CD4-positive, alpha-beta T cell (primary cell): ENCODE measurements at regions not wholly inside any gene's neighbourhood (a gene's known extent, or its start where the extent isn't known, plus 50 kb on each side); places are given as distances from the start of the nearest gene placed in this dataset.

Experiments
- ATAC-seq: fragments of 200-7000 bp; cut with Tn5 transposase; one replicate; pipeline ENCODE4 v1.10.0; 2022; ENCODE audit warnings: mild to moderate bottlenecking; ENCODE audit not compliant: poor library complexity
- CTCF ChIA-PET: fragments of 350-600 bp; sonication (Branson Sonifier 250); formaldehyde crosslinking; loops from one replicate; lab custom pipeline; 2021; ENCODE audit warnings: antibody characterized with exemption, inconsistent platforms; lab: Charles Lee
- POLR2A ChIA-PET: fragments of 350-600 bp; sonication (Branson Sonifier 250); formaldehyde crosslinking; loops from one replicate; lab custom pipeline; 2021; ENCODE audit warnings: antibody characterized with exemption, inconsistent platforms; lab: Charles Lee
- DNase-seq, 14 experiments: peaks; one replicate each; pipeline ENCODE4 v3.0.0-alpha.2; 2013 to 2020; ENCODE audit warnings: mixed read lengths in 2 of 14
- H3K27ac ChIP-seq, 2 donors: one replicate each; pipeline versions ENCODE4 v1.5.1 to v1.7.0; 2013; ENCODE audit warnings: low read length in 2 of 2, low read depth in 1 of 2, mild to moderate bottlenecking in 1 of 2
- H3K27me3 ChIP-seq, 2 experiments: 1 replicate in 1 of 2; 2 replicates in 1 of 2; pipeline versions ENCODE4 v1.6.1 to v1.7.0; 2013; ENCODE audit warnings: low read length in 2 of 2, control low read depth in 1 of 2, mild to moderate bottlenecking in 1 of 2, moderate library complexity in 1 of 2; ENCODE audit not compliant: insufficient read depth in 2 of 2, control insufficient read depth in 1 of 2
- H3K36me3 ChIP-seq: one replicate; pipeline ENCODE4 v1.6.1; 2013; ENCODE audit warnings: low read length, control low read depth; ENCODE audit not compliant: insufficient read depth
- H3K4me1 ChIP-seq: one replicate; pipeline ENCODE4 v1.6.1; 2013; ENCODE audit warnings: low read length, control low read depth; ENCODE audit not compliant: insufficient read depth
- H3K4me3 ChIP-seq: one replicate; pipeline ENCODE4 v1.5.1; 2013; ENCODE audit warnings: mild to moderate bottlenecking, low read length, moderate library complexity
- H3K9me3 ChIP-seq, 2 experiments: 1 replicate in 1 of 2; 2 replicates in 1 of 2; pipeline versions ENCODE4 v1.6.1 to v1.7.0; 2013; ENCODE audit warnings: low read length in 2 of 2, mild to moderate bottlenecking in 2 of 2, control low read depth in 1 of 2, moderate library complexity in 1 of 2; ENCODE audit not compliant: control insufficient read depth in 1 of 2, insufficient read depth in 1 of 2
- H3K27ac Mint-ChIP-seq: one replicate; pipeline ENCODE4 v1.8.0; 2020; ENCODE audit warnings: mixed read lengths
- H3K27me3 Mint-ChIP-seq: one replicate; pipeline ENCODE4 v1.8.0; 2021; ENCODE audit warnings: mixed read lengths
- H3K36me3 Mint-ChIP-seq: one replicate; pipeline ENCODE4 v1.8.0; 2021; ENCODE audit warnings: low read depth, mixed read lengths
- H3K4me1 Mint-ChIP-seq: one replicate; pipeline ENCODE4 v1.8.0; 2021; ENCODE audit warnings: low read depth, mixed read lengths
- H3K4me3 Mint-ChIP-seq: one replicate; pipeline ENCODE4 v1.8.0; 2020; ENCODE audit warnings: mild to moderate bottlenecking, mixed read lengths
- H3K9me3 Mint-ChIP-seq: one replicate; pipeline ENCODE4 v1.8.0; 2020; ENCODE audit warnings: mixed read lengths
- CTCF ChIP-seq: fragments of 200-600 bp; IDR thresholded peaks from one replicate; pipeline ENCODE4 v1.8.0; 2022; ENCODE audit warnings: antibody characterized with exemption, mild to moderate bottlenecking
- intact Hi-C, 2 experiments: fragments of 100-400 bp; cut with DNase I in 1 of 2; cut with micrococcal nuclease in 1 of 2; formaldehyde crosslinking; loops; one replicate each; pipeline versions ENCODE4 v1.15.1 to v1.9.0; 2023 to 2025; cut with DNase I, micrococcal nuclease

- intact Hi-C loops, result no loop called here
- Histone ChIP-seq H3K27me3 (no peaks in the 10 kb centered on the region), H3K4me3 (no peak overlapping the region), H3K4me1 (no peaks in the 10 kb centered on the region), H3K27ac (no peak overlapping the region), H3K36me3 (no peaks in the 10 kb centered on the region), H3K9me3 (peaks cover 3 to 4% of the 10 kb centered on the region in 2 experiments)
- POLR2A ChIA-PET, result interaction anchor here (0.6 kb wide), 1 partner anchor 18 kb away, joined by 3 read pairs; no protein-coding TSS in a partner anchor
- no peak for ATAC-seq
- H3K9me3 Mint-ChIP-seq, result peaks cover 15% of the 10 kb centered on the region
- TF ChIP-seq CTCF, result no peak
- H3K36me3 Mint-ChIP-seq, result no peaks in the 10 kb centered on the region
- H3K4me3 Mint-ChIP-seq, result no peak overlapping the region
- DNase-seq, result no peak
- CTCF ChIA-PET, result no interaction called here
- no peaks in the 10 kb centered on the region for H3K4me1 Mint-ChIP-seq
- no peaks in the 10 kb centered on the region for H3K27me3 Mint-ChIP-seq
- H3K27ac Mint-ChIP-seq, result no peak overlapping the region
Measured at GRCh38 chr17:54744750-54745149, 155.9 kb upstream of the TOM1L1 start.

GRCh38 chr17:54745239-54745638 lies 155.4 kb upstream of the TOM1L1 start:
- peaks cover 3 to 4% of the 10 kb centered on the region in 2 experiments for H3K9me3 ChIP-seq
- H3K27ac ChIP-seq, result no peak overlapping the region
- Mint-ChIP-seq H3K4me1 (no peaks in the 10 kb centered on the region), H3K9me3 (peaks cover 15% of the 10 kb centered on the region), H3K27me3 (no peaks in the 10 kb centered on the region), H3K36me3 (no peaks in the 10 kb centered on the region), H3K4me3 (no peak overlapping the region), H3K27ac (no peak overlapping the region)
- TF ChIP-seq CTCF, result no peak
- no peak overlapping the region for H3K4me3 ChIP-seq
- no peak for DNase-seq
- no peak for ATAC-seq
- ChIA-PET CTCF (no interaction called here), POLR2A (interaction anchor here (0.6 kb wide), 1 partner anchor 18 kb away, joined by 3 read pairs; no protein-coding TSS in a partner anchor)
- H3K27me3 ChIP-seq, result no peaks in the 10 kb centered on the region
- intact Hi-C loops, result no loop called here
- no peaks in the 10 kb centered on the region for H3K4me1 ChIP-seq
- no peaks in the 10 kb centered on the region for H3K36me3 ChIP-seq

- Mint-ChIP-seq H3K27me3 (no peaks in the 10 kb centered on the region), H3K4me1 (no peaks in the 10 kb centered on the region), H3K4me3 (no peak overlapping the region), H3K9me3 (peaks cover 18% of the 10 kb centered on the region), H3K36me3 (no peaks in the 10 kb centered on the region), H3K27ac (no peak overlapping the region)
- ChIA-PET POLR2A (no interaction called here), CTCF (no interaction called here)
- Histone ChIP-seq H3K27me3 (no peaks in the 10 kb centered on the region), H3K4me3 (no peak overlapping the region), H3K36me3 (no peaks in the 10 kb centered on the region), H3K4me1 (no peaks in the 10 kb centered on the region), H3K27ac (no peak overlapping the region), H3K9me3 (peaks cover 3 to 4% of the 10 kb centered on the region in 2 experiments)
- ATAC-seq (no peak), DNase-seq (no peak)
- intact Hi-C loops, result no loop called here
- TF ChIP-seq CTCF, result no peak
Measured at GRCh38 chr17:54745862-54746261, 154.8 kb upstream of the TOM1L1 start.
